ENCODE measurements at regions not wholly inside any gene's neighbourhood (a gene's known extent, or its start where the extent isn't known, plus 50 kb on each side); places are given as distances from the start of the nearest gene placed in this dataset.

- TF ChIP-seq YY1 (IDR thresholded peaks at IDR 0.05; ENCODE audit: insufficient read depth, insufficient read length), result no peak
- no peak for TF ChIP-seq SUZ12 (IDR thresholded peaks at IDR 0.05; ENCODE audit: extremely low read depth, insufficient read depth, insufficient read length)
- TF ChIP-seq ZNF274 (IDR thresholded peaks at IDR 0.05; ENCODE audit: low read depth, low read length), result no peak
Measured at GRCh38 chr1:60388092-60388987, 314.8 kb upstream of the C1orf87 start.
